Psoas muscle (tissue), 7 donors: ENCODE measurements at regions not wholly inside any gene's neighbourhood (a gene's known extent, or its start where the extent isn't known, plus 50 kb on each side); places are given as distances from the start of the nearest gene placed in this dataset.

Source experiments
- ATAC-seq, 4 donors: fragments of 200-7000 bp; cut with Tn5 transposase; one replicate each; pipeline ENCODE4 v1.9.1; 2020; ENCODE audit warnings: moderate library complexity in 3 of 4, mild to moderate bottlenecking in 2 of 4
- DNase-seq, 2 donors: peaks; one replicate each; pipeline ENCODE4 v3.0.0-alpha.2; 2020
- H3K27ac ChIP-seq: fragments of 200-600 bp; one replicate; pipeline ENCODE4 v1.8.0; 2022
- H3K27me3 ChIP-seq, 3 donors: fragments of 200-600 bp in 1 of 3; one replicate each; pipeline versions ENCODE4 v1.6.1 to v1.8.0; 2013 to 2022; ENCODE audit warnings: low read length in 2 of 3, mild to moderate bottlenecking in 2 of 3, moderate library complexity in 1 of 3; ENCODE audit not compliant: insufficient read depth in 3 of 3
- H3K36me3 ChIP-seq, 2 donors: fragments of 200-600 bp in 1 of 2; one replicate each; pipeline versions ENCODE4 v1.6.1 to v1.8.0; 2013 to 2022; ENCODE audit warnings: low read depth in 1 of 2, mild to moderate bottlenecking in 1 of 2, moderate library complexity in 1 of 2; ENCODE audit not compliant: insufficient read depth in 1 of 2
- H3K4me1 ChIP-seq: fragments of 200-600 bp; one replicate; pipeline ENCODE4 v1.8.0; 2022
- H3K4me3 ChIP-seq: fragments of 200-600 bp; one replicate; pipeline ENCODE4 v1.8.0; 2022; ENCODE audit warnings: mild to moderate bottlenecking
- H3K9me3 ChIP-seq: fragments of 200-600 bp; one replicate; pipeline ENCODE4 v1.8.0; 2022
- whole genome bisulfite sequencing, 3 donors: extraction: QIAGEN DNeasy Blood & Tissue Kit; methylation state at CpG; one replicate each; pipeline versions ENCODE4 v1.1.6 to v1.1.7; 2013; 5-methylcytosine and 5-hydroxymethylcytosine counted together
- intact Hi-C, 2 donors: fragments of 100-400 bp; cut with DNase I; formaldehyde crosslinking; loops; one replicate each; pipeline versions ENCODE4 v1.11.0 to v1.14.2; 2022
- TF ChIP-seq, protein P1 (sequence below): fragments of 200-600 bp; IDR thresholded peaks from one replicate; pipeline ENCODE4 v1.8.0; 2022; ENCODE audit warnings: antibody characterized with exemption
- donor health status: healthy with polysubstance abuse.
- donor health status: DM: no; HTN: no; CAD: no; lungs with moderate emphysema.
- donor health status: Bipolar disorder and iron deficiency.
- donor health status: healthy.
- donor health status: DM: yes; HTN: yes; CAD: no.
- donor health status: DM: no; HTN: no; CAD: no.
- donor health status: DM: yes; HTN: yes; CAD: no.

DNA sequence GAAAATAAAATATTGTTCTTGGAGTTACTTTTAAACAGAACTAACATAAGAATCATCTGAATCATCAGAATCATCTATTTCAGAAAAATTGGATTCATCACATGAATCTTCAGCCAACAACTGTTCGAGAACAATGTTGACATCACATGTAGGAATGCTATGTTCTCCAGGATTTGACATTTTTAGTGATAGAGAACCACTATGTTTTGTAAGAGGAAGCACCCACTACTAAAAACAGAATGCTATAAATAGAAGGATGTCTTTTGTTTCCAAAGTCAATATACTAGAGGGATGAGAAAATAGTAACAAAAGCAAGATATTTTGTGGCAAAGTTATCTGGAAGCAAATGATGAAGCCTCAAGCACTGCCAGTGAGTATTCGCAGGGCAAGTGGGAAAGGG, 263.4 kb upstream of the DDI1 start:
- no peak for ATAC-seq
- Histone ChIP-seq H3K27ac (no peak overlapping the region), H3K27me3 (no peaks in the 10 kb centered on the region), H3K4me1 (no peaks in the 10 kb centered on the region), H3K36me3 (no peaks in the 10 kb centered on the region), H3K4me3 (no peak overlapping the region), H3K9me3 (no peaks in the 10 kb centered on the region)
- no peak for DNase-seq
- intact Hi-C loops: no loop called here
- WGBS, 3 donors: 49 to 64% (median 52%) methylated on average over 2 of the region's 2 CpGs
- TF ChIP-seq, protein P1, sequence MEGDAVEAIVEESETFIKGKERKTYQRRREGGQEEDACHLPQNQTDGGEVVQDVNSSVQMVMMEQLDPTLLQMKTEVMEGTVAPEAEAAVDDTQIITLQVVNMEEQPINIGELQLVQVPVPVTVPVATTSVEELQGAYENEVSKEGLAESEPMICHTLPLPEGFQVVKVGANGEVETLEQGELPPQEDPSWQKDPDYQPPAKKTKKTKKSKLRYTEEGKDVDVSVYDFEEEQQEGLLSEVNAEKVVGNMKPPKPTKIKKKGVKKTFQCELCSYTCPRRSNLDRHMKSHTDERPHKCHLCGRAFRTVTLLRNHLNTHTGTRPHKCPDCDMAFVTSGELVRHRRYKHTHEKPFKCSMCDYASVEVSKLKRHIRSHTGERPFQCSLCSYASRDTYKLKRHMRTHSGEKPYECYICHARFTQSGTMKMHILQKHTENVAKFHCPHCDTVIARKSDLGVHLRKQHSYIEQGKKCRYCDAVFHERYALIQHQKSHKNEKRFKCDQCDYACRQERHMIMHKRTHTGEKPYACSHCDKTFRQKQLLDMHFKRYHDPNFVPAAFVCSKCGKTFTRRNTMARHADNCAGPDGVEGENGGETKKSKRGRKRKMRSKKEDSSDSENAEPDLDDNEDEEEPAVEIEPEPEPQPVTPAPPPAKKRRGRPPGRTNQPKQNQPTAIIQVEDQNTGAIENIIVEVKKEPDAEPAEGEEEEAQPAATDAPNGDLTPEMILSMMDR: no peak

DNA sequence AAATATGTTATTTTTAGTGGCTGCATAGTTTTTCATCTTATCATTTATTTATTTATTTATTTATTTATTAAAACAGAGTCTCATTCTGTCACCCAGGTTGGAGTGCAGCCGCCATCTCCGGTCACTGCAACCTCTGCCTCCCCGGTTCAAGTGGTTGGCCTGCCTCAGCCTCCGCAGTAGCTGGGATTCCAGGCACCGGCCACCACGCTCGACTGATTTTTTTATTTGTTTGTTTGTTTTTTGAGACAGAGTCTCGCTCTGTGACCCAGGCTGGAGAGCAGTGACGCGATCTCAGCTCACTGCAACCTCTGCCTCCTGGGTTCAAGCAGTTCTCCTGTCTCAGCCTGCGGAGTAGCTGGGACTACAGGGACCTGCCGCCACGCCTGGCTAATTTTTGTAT, 262.9 kb upstream of the DDI1 start:
- no peak for DNase-seq
- no peaks in the 10 kb centered on the region for H3K4me1 ChIP-seq
- intact Hi-C loops: no loop called here
- WGBS, 3 donors: 84 to 93% (median 92%) methylated on average over 13 of the region's 13 CpGs
- no peak overlapping the region for H3K27ac ChIP-seq
- no peaks in the 10 kb centered on the region for H3K36me3 ChIP-seq
- TF ChIP-seq, protein P1: no peak
- no peaks in the 10 kb centered on the region for H3K27me3 ChIP-seq
- no peaks in the 10 kb centered on the region for H3K9me3 ChIP-seq
- ATAC-seq: no peak
- H3K4me3 ChIP-seq: no peak overlapping the region

DNA sequence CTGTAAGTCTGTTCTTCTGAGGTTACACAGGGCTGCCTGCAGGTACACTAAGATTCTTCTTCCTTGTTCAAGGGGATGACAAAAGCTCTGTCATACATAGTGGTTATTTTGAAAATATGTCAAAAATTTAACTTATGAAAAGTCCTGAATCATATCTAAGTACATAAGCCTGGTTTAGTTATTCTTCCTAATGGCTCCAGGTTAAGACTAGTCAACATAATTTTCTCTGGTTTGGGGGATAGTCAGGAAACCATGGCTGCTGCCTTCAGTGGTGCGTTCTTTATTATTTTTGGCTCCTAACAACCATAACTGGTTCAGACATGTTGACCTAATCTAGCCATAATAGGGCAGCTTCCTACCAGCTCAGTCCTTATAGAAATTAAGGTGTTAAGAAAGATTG, 257.4 kb upstream of the DDI1 start:
- H3K4me1 ChIP-seq: no peaks in the 10 kb centered on the region
- TF ChIP-seq, protein P1: no peak
- H3K36me3 ChIP-seq: no peaks in the 10 kb centered on the region
- intact Hi-C loops: no loop called here
- no peak for ATAC-seq
- H3K27ac ChIP-seq: no peak overlapping the region
- no peaks in the 10 kb centered on the region for H3K27me3 ChIP-seq
- no peaks in the 10 kb centered on the region for H3K9me3 ChIP-seq
- H3K4me3 ChIP-seq: no peak overlapping the region
- DNase-seq: no peak
- WGBS, 3 donors: 73 to 87% (median 83%) methylated on average over 1 of the region's 1 CpG

DNA sequence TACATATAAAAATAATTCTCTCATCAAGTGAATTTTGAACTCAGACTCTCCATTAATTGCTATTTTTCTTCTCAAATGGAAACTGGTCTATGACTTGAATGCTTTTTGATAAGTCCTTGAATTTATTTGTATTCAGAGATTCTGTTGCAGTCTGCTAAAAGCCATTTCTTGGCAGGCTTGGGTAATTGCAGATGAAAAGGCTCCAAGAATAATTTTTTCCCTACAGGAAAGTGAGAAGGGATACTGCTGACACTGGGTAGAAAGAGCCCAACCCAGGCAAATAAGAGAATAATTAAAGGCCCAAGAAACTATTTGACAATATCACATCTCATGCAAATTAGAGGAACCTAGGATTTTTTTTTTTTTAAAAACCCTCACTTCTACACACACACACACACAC, 246.5 kb upstream of the DDI1 start:
- intact Hi-C loops: no loop called here

DNA sequence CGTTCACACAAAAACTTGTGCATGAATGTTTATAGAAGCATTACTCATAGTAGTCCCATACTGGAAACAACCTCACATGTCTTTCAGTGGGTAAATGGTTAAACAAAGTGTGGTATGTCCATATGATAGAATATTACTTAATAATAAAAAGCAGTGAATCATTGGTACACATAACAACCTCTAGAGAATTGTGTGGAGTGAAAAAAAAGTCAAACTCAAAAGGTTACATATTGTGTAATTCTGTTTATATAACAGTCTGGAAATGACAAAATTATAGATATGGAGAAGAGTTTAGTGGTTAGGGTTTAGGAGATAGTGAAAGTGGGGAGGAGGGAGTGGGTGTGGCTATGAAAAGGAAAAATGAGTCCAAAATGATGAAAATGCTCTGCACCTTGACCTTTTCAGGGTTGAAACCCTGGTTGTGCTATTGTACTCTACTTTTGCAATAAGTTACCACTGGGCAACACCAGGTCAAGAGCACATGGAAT, 243.4 kb upstream of the DDI1 start:
- Histone ChIP-seq H3K27ac (no peak overlapping the region), H3K27me3 (no peaks in the 10 kb centered on the region), H3K9me3 (no peaks in the 10 kb centered on the region), H3K36me3 (no peaks in the 10 kb centered on the region), H3K4me3 (no peak overlapping the region), H3K4me1 (no peaks in the 10 kb centered on the region)
- TF ChIP-seq, protein P1: no peak
- no peak for DNase-seq
- 93 to 98% (median 93%) methylated on average over 1 of the region's 1 CpG for whole genome bisulfite sequencing, 3 donors
- no peak for ATAC-seq
- intact Hi-C loops: no loop called here

More for the DNA sequence above, 246.5 kb upstream of the DDI1 start:
- no peak overlapping the region for H3K4me3 ChIP-seq
- ATAC-seq (no peak), DNase-seq (no peak)
- H3K27me3 ChIP-seq: no peaks in the 10 kb centered on the region
- no peaks in the 10 kb centered on the region for H3K9me3 ChIP-seq
- no peak overlapping the region for H3K27ac ChIP-seq
- no peaks in the 10 kb centered on the region for H3K36me3 ChIP-seq
- H3K4me1 ChIP-seq: no peaks in the 10 kb centered on the region
- TF ChIP-seq, protein P1: no peak
